ENCODE measurements at regions not wholly inside any gene's neighbourhood (a gene's known extent, or its start where the extent isn't known, plus 50 kb on each side); places are given as distances from the start of the nearest gene placed in this dataset.

- no peak overlapping the region for H2AFZ ChIP-seq (ENCODE audit: low read depth, low read length)
- TF ChIP-seq EZH2phosphoT487 (IDR thresholded peaks at IDR 0.05; ENCODE audit: low read depth) (no peak), CTCF (IDR thresholded peaks at IDR 0.05; ENCODE audit: low read depth, low read length) (no peak)
Observed at GRCh38 chr13:65825039-65825438, 1405.1 kb downstream of the PCDH9 start.

GRCh38 chr13:65808061-65808460 lies 1422.1 kb downstream of the PCDH9 start:
- Histone ChIP-seq H3K9me3 (ENCODE audit: insufficient read depth, low read length) (no peaks in the 10 kb centered on the region; the same call in 1 of the 2 replicates), H3K9ac (ENCODE audit: low read length) (no peak overlapping the region), H2AFZ (ENCODE audit: low read depth, low read length) (no peak overlapping the region), H3K4me2 (ENCODE audit: low read length) (no peak overlapping the region), H3K4me3 (ENCODE audit: low read length) (no peak overlapping the region), H4K20me1 (ENCODE audit: insufficient read depth, low read length) (no peaks in the 10 kb centered on the region), H3K27me3 (ENCODE audit: low read depth, low read length) (no peaks in the 10 kb centered on the region), H3K27ac (ENCODE audit: low read length) (no peak overlapping the region), H3K79me2 (ENCODE audit: low read length) (no peaks in the 10 kb centered on the region), H3K4me1 (ENCODE audit: low read length) (peaks cover 7% of the 10 kb centered on the region; the same call in 1 of the 2 replicates), H3K36me3 (replicated peaks; ENCODE audit: low read depth, low read length) (no peaks in the 10 kb centered on the region)
- TF ChIP-seq EZH2phosphoT487 (IDR thresholded peaks at IDR 0.05; ENCODE audit: low read depth) (no peak), CTCF (IDR thresholded peaks at IDR 0.05; ENCODE audit: low read depth, low read length) (no peak)

More at GRCh38 chr13:65825039-65825438, 1405.1 kb downstream of the PCDH9 start:
- H3K4me1 ChIP-seq (ENCODE audit: low read length), result no peaks in the 10 kb centered on the region
- no peaks in the 10 kb centered on the region for H4K20me1 ChIP-seq (ENCODE audit: insufficient read depth, low read length)
- no peak overlapping the region for H3K27ac ChIP-seq (ENCODE audit: low read length)
- H3K9ac ChIP-seq (ENCODE audit: low read length), result no peak overlapping the region
- H3K27me3 ChIP-seq (ENCODE audit: low read depth, low read length), result no peaks in the 10 kb centered on the region
- H3K4me2 ChIP-seq (ENCODE audit: low read length), result no peak overlapping the region
- no peak overlapping the region for H3K4me3 ChIP-seq (ENCODE audit: low read length)
- no peaks in the 10 kb centered on the region for H3K36me3 ChIP-seq (replicated peaks; ENCODE audit: low read depth, low read length)
- H3K9me3 ChIP-seq (ENCODE audit: insufficient read depth, low read length), result no peaks in the 10 kb centered on the region
- no peaks in the 10 kb centered on the region for H3K79me2 ChIP-seq (ENCODE audit: low read length)

- no peaks in the 10 kb centered on the region for H3K79me2 ChIP-seq (ENCODE audit: low read length)
- H3K9ac ChIP-seq (ENCODE audit: low read length), result no peak overlapping the region
- H2AFZ ChIP-seq (ENCODE audit: low read depth, low read length), result no peak overlapping the region
- no peak overlapping the region for H3K4me3 ChIP-seq (ENCODE audit: low read length)
- no peak overlapping the region for H3K27ac ChIP-seq (ENCODE audit: low read length)
- TF ChIP-seq CTCF (IDR thresholded peaks at IDR 0.05; ENCODE audit: low read depth, low read length) (no peak), EZH2phosphoT487 (IDR thresholded peaks at IDR 0.05; ENCODE audit: low read depth) (no peak)
- no peak overlapping the region for H3K4me2 ChIP-seq (ENCODE audit: low read length)
- no peaks in the 10 kb centered on the region for H3K9me3 ChIP-seq (ENCODE audit: insufficient read depth, low read length)
- no peaks in the 10 kb centered on the region for H4K20me1 ChIP-seq (ENCODE audit: insufficient read depth, low read length)
- H3K27me3 ChIP-seq (ENCODE audit: low read depth, low read length), result no peaks in the 10 kb centered on the region
- H3K4me1 ChIP-seq (ENCODE audit: low read length), result no peaks in the 10 kb centered on the region
- H3K36me3 ChIP-seq (replicated peaks; ENCODE audit: low read depth, low read length), result no peaks in the 10 kb centered on the region
Observed at GRCh38 chr13:65803530-65804392, 1426.4 kb downstream of the PCDH9 start.

GRCh38 chr13:65789815-65790214 lies 1440.3 kb downstream of the PCDH9 start:
- H3K36me3 ChIP-seq (replicated peaks; ENCODE audit: low read depth, low read length), result no peaks in the 10 kb centered on the region
- H3K27me3 ChIP-seq (ENCODE audit: low read depth, low read length), result no peaks in the 10 kb centered on the region
- no peaks in the 10 kb centered on the region for H3K9me3 ChIP-seq (ENCODE audit: insufficient read depth, low read length)
- H3K79me2 ChIP-seq (ENCODE audit: low read length), result no peaks in the 10 kb centered on the region
- H3K4me1 ChIP-seq (ENCODE audit: low read length), result no peaks in the 10 kb centered on the region
- H3K4me3 ChIP-seq (ENCODE audit: low read length), result no peak overlapping the region
- H3K9ac ChIP-seq (ENCODE audit: low read length), result no peak overlapping the region
- no peak overlapping the region for H3K4me2 ChIP-seq (ENCODE audit: low read length)
- H4K20me1 ChIP-seq (ENCODE audit: insufficient read depth, low read length), result no peaks in the 10 kb centered on the region
- no peak for TF ChIP-seq EZH2phosphoT487 (IDR thresholded peaks at IDR 0.05; ENCODE audit: low read depth)
- no peak overlapping the region for H2AFZ ChIP-seq (ENCODE audit: low read depth, low read length)
- no peak overlapping the region for H3K27ac ChIP-seq (ENCODE audit: low read length)
